ENCODE measurements at regions not wholly inside any gene's neighbourhood (a gene's known extent, or its start where the extent isn't known, plus 50 kb on each side); places are given as distances from the start of the nearest gene placed in this dataset.

DNA sequence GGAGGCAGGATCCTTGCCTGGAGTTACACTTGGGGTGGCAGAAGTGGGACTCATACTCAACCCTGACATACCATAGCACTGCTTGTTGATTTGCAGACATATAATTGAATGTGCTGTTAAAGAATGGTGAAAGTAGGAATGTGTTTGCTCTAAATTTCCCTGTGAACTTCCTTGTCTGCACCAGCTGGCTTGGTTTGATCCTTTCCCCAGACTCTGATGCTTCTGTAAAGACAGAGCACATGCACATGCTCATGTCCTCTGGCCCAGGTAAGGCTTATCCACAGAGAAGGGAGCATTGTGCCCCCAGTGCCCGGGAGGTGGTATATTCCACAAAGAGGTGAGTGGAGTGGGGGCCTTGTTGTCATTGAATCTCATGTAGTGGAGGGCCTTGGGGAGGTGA lies 138.0 kb upstream of the STC2 start:
- TF ChIP-seq CTCF (IDR thresholded peaks at IDR 0.05) (no peak), POLR2A (IDR thresholded peaks at IDR 0.05) (no peak)
